HG02623 (cell line): ENCODE measurements at regions not wholly inside any gene's neighbourhood (a gene's known extent, or its start where the extent isn't known, plus 50 kb on each side); places are given as distances from the start of the nearest gene placed in this dataset.
"Not testable (repeated sequence)": the region's sequence is repeated elsewhere in the genome, so short reads cannot be mapped to it uniquely, and the experiment has no call there.

ENCODE experiments used
- ATAC-seq: cut with Tn5 transposase; IDR thresholded peaks from one replicate; pipeline ENCODE4 v1.9.1; 2021; ENCODE audit warnings: moderate library complexity; ENCODE audit not compliant: unreplicated experiment

GRCh38 chrX:147468600-147468999 lies 443.1 kb upstream of the FMR1 start:
- ATAC-seq, result no peak

- ATAC-seq, result no peak
Measured at GRCh38 chrX:147476008-147476407, 435.7 kb upstream of the FMR1 start.

- ATAC-seq, result no peak
Measured at GRCh38 chrX:147478899-147479298, 432.8 kb upstream of the FMR1 start.

GRCh38 chrX:147485207-147485606 lies 426.5 kb upstream of the FMR1 start:
- no peak for ATAC-seq

- no peak for ATAC-seq
Measured at GRCh38 chrX:147494365-147494764, 417.4 kb upstream of the FMR1 start.

- no peak for ATAC-seq
Measured at GRCh38 chrX:147498796-147499195, 412.9 kb upstream of the FMR1 start.

- ATAC-seq, result no peak
Measured at GRCh38 chrX:147522981-147523380, 388.7 kb upstream of the FMR1 start.

- no peak for ATAC-seq
Measured at GRCh38 chrX:147533426-147533825, 378.3 kb upstream of the FMR1 start.

GRCh38 chrX:147537172-147537571 lies 374.5 kb upstream of the FMR1 start:
- ATAC-seq, result no peak

GRCh38 chrX:147548023-147548422 lies 363.7 kb upstream of the FMR1 start:
- ATAC-seq, result not testable (repeated sequence)

GRCh38 chrX:147550217-147550616 lies 361.5 kb upstream of the FMR1 start:
- no peak for ATAC-seq

GRCh38 chrX:147559191-147559590 lies 352.5 kb upstream of the FMR1 start:
- ATAC-seq, result no peak

- no peak for ATAC-seq
Measured at GRCh38 chrX:147565237-147565636, 346.5 kb upstream of the FMR1 start.

- no peak for ATAC-seq
Measured at GRCh38 chrX:147570483-147570882, 341.2 kb upstream of the FMR1 start.

- ATAC-seq, result no peak
Measured at GRCh38 chrX:147573266-147573665, 338.5 kb upstream of the FMR1 start.

GRCh38 chrX:147602176-147602696 lies 309.5 kb upstream of the FMR1 start:
- no peak for ATAC-seq

- ATAC-seq, result no peak
Measured at GRCh38 chrX:147626605-147627004, 285.1 kb upstream of the FMR1 start.

GRCh38 chrX:147635186-147635585 lies 276.5 kb upstream of the FMR1 start:
- ATAC-seq, result no peak

- no peak for ATAC-seq
Measured at GRCh38 chrX:147637190-147637589, 274.5 kb upstream of the FMR1 start.

GRCh38 chrX:147646949-147647723 lies 264.6 kb upstream of the FMR1 start:
- ATAC-seq, result no peak

GRCh38 chrX:147675819-147676218 lies 235.9 kb upstream of the FMR1 start:
- no peak for ATAC-seq

GRCh38 chrX:147679356-147680005 lies 232.2 kb upstream of the FMR1 start:
- no peak for ATAC-seq
